ENCODE measurements at regions not wholly inside any gene's neighbourhood (a gene's known extent, or its start where the extent isn't known, plus 50 kb on each side); places are given as distances from the start of the nearest gene placed in this dataset.

GRCh38 chr1:119294199-119294598 lies 74.4 kb upstream of the HAO2 start:
- Histone ChIP-seq H4K20me1 (ENCODE audit: control insufficient read depth, insufficient read depth) (no peaks in the 10 kb centered on the region; the same call in 1 of the 2 replicates), H3K79me2 (ENCODE audit: control insufficient read depth, insufficient read depth, low read length) (no peaks in the 10 kb centered on the region), H3K9me3 (replicated peaks; ENCODE audit: control insufficient read depth, insufficient read depth, low read length) (no peaks in the 10 kb centered on the region), H3K36me3 (ENCODE audit: control insufficient read depth in 2 of 2, insufficient read depth in 2 of 2, low read length in 1 of 2) (no peaks in the 10 kb centered on the region), H3K4me1 (ENCODE audit: control insufficient read depth, insufficient read depth, low read length) (no peaks in the 10 kb centered on the region), H3K27me3 (replicated peaks in 1 of 2; ENCODE audit: control insufficient read depth in 2 of 2, insufficient read depth in 2 of 2, low read length in 1 of 2) (no peaks in the 10 kb centered on the region), H3K9ac (ENCODE audit: control insufficient read depth, insufficient read depth, low read length) (no peak overlapping the region), H3K4me3 (no peak overlapping the region), H3K4me2 (ENCODE audit: control insufficient read depth, insufficient read depth) (no peak overlapping the region), H2AFZ (ENCODE audit: control insufficient read depth, low read depth, low read length) (no peak overlapping the region), H3K27ac (ENCODE audit: control insufficient read depth, insufficient read depth) (no peak overlapping the region)
- TF ChIP-seq NRF1 (conservative IDR thresholded peaks at IDR 0.05; ENCODE audit: low read depth, low read length): no peak
- TF ChIP-seq SREBF1 (IDR thresholded peaks at IDR 0.05; ENCODE audit: low read length): no peak
- no peak for TF ChIP-seq CREB1 (IDR thresholded peaks at IDR 0.05; ENCODE audit: low read depth)
- TF ChIP-seq STAT1 (conservative IDR thresholded peaks at IDR 0.05): no peak
- no peak for TF ChIP-seq NFIC (IDR thresholded peaks at IDR 0.05; ENCODE audit: low read depth, low read length)
- WGBS (ENCODE audit: insufficient coverage, insufficient replicate concordance, low lambda C conversion rate, missing lambda C conversion rate): 34% methylated on average over 3 of the region's 3 CpGs
- intact Hi-C loops (cut with micrococcal nuclease; ENCODE audit: unreplicated experiment): no loop called here
- FAIRE-seq (no peak), DNase-seq (ENCODE audit: low read depth, low spot score) (no peak), ATAC-seq (no peak)
- ChIA-PET SMC1A (ENCODE audit: uncharacterized antibody, unreplicated experiment) (interaction anchor here (1.1 to 5.2 kb wide), 13 partner anchors 9 to 79 kb away, joined by 3 to 43 read pairs (median 5); no protein-coding TSS in a partner anchor), RAD21 (ENCODE audit: unreplicated experiment) (interaction anchor here (0.9 to 2.3 kb wide), 7 partner anchors 19 to 81 kb away, joined by 3 to 18 read pairs (median 7); no protein-coding TSS in a partner anchor), POLR2A (interaction anchor here (1.4 kb wide), 1 partner anchor 29 kb away, joined by 5 read pairs; no protein-coding TSS in a partner anchor), CTCF (interaction anchor here (1.1 to 2.4 kb wide), 7 partner anchors 12 to 74 kb away, joined by 4 to 27 read pairs (median 6); partner anchors contain the start of gene HAO2)
- in situ Hi-C loops (cut with MboI): no loop called here
- BruUV-seq (replicated peaks): no TSS peak

- in situ Hi-C loops (cut with MboI) (no loop called here), intact Hi-C loops (cut with micrococcal nuclease; ENCODE audit: unreplicated experiment) (no loop called here)
- Histone ChIP-seq H3K27ac (ENCODE audit: control insufficient read depth, insufficient read depth) (no peak overlapping the region), H3K9ac (ENCODE audit: control insufficient read depth, insufficient read depth, low read length) (no peak overlapping the region), H3K9me3 (replicated peaks; ENCODE audit: control insufficient read depth, insufficient read depth, low read length) (no peaks in the 10 kb centered on the region), H3K79me2 (ENCODE audit: control insufficient read depth, insufficient read depth, low read length) (no peaks in the 10 kb centered on the region), H3K36me3 (ENCODE audit: control insufficient read depth in 2 of 2, insufficient read depth in 2 of 2, low read length in 1 of 2) (no peaks in the 10 kb centered on the region), H3K4me2 (ENCODE audit: control insufficient read depth, insufficient read depth) (no peak overlapping the region), H4K20me1 (ENCODE audit: control insufficient read depth, insufficient read depth) (no peaks in the 10 kb centered on the region; the same call in 1 of the 2 replicates), H3K4me1 (ENCODE audit: control insufficient read depth, insufficient read depth, low read length) (no peaks in the 10 kb centered on the region), H3K4me3 (no peak overlapping the region), H3K27me3 (replicated peaks in 1 of 2; ENCODE audit: control insufficient read depth in 2 of 2, insufficient read depth in 2 of 2, low read length in 1 of 2) (no peaks in the 10 kb centered on the region), H2AFZ (ENCODE audit: control insufficient read depth, low read depth, low read length) (no peak overlapping the region)
- ChIA-PET POLR2A (interaction anchor here (0.5 to 1.4 kb wide), 3 partner anchors 15 to 32 kb away, joined by 3 to 5 read pairs (median 5); no protein-coding TSS in a partner anchor), SMC1A (ENCODE audit: uncharacterized antibody, unreplicated experiment) (interaction anchor here (0.6 to 5.2 kb wide), 18 partner anchors 9 to 187 kb away, joined by 3 to 43 read pairs (median 4); no protein-coding TSS in a partner anchor), RAD21 (ENCODE audit: unreplicated experiment) (interaction anchor here (0.9 to 2.3 kb wide), 10 partner anchors 19 to 81 kb away, joined by 3 to 18 read pairs (median 8); no protein-coding TSS in a partner anchor), CTCF (interaction anchor here (1.0 to 2.4 kb wide), 8 partner anchors 13 to 74 kb away, joined by 3 to 27 read pairs (median 5); partner anchors contain the start of gene HAO2)
- no peak for DNase-seq (ENCODE audit: low read depth, low spot score)
- TF ChIP-seq RAD51 (IDR thresholded peaks at IDR 0.05): 0 out of 2 replicates have a peak, but pooled peaks have one; percentile 18
- no peak for TF ChIP-seq ZZZ3 (IDR thresholded peaks at IDR 0.05; ENCODE audit: control insufficient read depth, insufficient read length, low read depth)
- TF ChIP-seq TCF7 (IDR thresholded peaks at IDR 0.05; ENCODE audit: borderline replicate concordance): peak; percentile 61; the same call in 1 of the 2 replicates
- no TSS peak for BruUV-seq (replicated peaks)
- peak; percentile 76 for ATAC-seq
- WGBS (ENCODE audit: insufficient coverage, insufficient replicate concordance, low lambda C conversion rate, missing lambda C conversion rate): 0% methylated on average over 2 of the region's 2 CpGs
- no peak for FAIRE-seq
Measured at GRCh38 chr1:119294722-119295121, 73.9 kb upstream of the HAO2 start.

All from GM12878 (cell line).